ENCODE measurements at regions not wholly inside any gene's neighbourhood (a gene's known extent, or its start where the extent isn't known, plus 50 kb on each side); places are given as distances from the start of the nearest gene placed in this dataset.
"Not testable (repeated sequence)": the region's sequence is repeated elsewhere in the genome, so short reads cannot be mapped to it uniquely, and the experiment has no call there.

GRCh38 chr20:55135923-55136322, 660.5 kb downstream of the DOK5 start:
- no peak for TF ChIP-seq CTCF (IDR thresholded peaks at IDR 0.05)
- no peaks in the 10 kb centered on the region for H3K27me3 ChIP-seq (replicated peaks; ENCODE audit: insufficient read depth)
- no peak overlapping the region for H3K4me3 ChIP-seq
- no peaks in the 10 kb centered on the region for H3K4me1 ChIP-seq (ENCODE audit: control insufficient read depth in 1 of 2, low read depth in 2 of 2)
- H3K9me3 ChIP-seq: no peaks in the 10 kb centered on the region
- no peak overlapping the region for H3K27ac ChIP-seq
- DNase-seq (ENCODE audit: low spot score) (no peak), ATAC-seq (ENCODE audit: insufficient number of reproducible peaks, low FRiP score, low read depth) (no peak)
- no peaks in the 10 kb centered on the region for H3K36me3 ChIP-seq

GRCh38 chr20:55132523-55132922, 657.1 kb downstream of the DOK5 start:
- DNase-seq (ENCODE audit: low spot score) (no peak), ATAC-seq (ENCODE audit: insufficient number of reproducible peaks, low FRiP score, low read depth) (no peak)
- H3K27me3 ChIP-seq (replicated peaks; ENCODE audit: insufficient read depth): no peaks in the 10 kb centered on the region
- no peak overlapping the region for H3K27ac ChIP-seq
- no peaks in the 10 kb centered on the region for H3K4me1 ChIP-seq (ENCODE audit: control insufficient read depth in 1 of 2, low read depth in 2 of 2)
- TF ChIP-seq CTCF (IDR thresholded peaks at IDR 0.05): no peak
- no peaks in the 10 kb centered on the region for H3K9me3 ChIP-seq
- H3K36me3 ChIP-seq: no peaks in the 10 kb centered on the region
- no peak overlapping the region for H3K4me3 ChIP-seq

GRCh38 chr20:55117577-55117976, 642.2 kb downstream of the DOK5 start:
- DNase-seq (ENCODE audit: low spot score); H3K27ac ChIP-seq; H3K27me3 ChIP-seq (replicated peaks; ENCODE audit: insufficient read depth); ATAC-seq (ENCODE audit: insufficient number of reproducible peaks, low FRiP score, low read depth); H3K9me3 ChIP-seq; H3K36me3 ChIP-seq; H3K4me3 ChIP-seq; H3K4me1 ChIP-seq (ENCODE audit: control insufficient read depth in 1 of 2, low read depth in 2 of 2): not testable (repeated sequence)

- no peaks in the 10 kb centered on the region for H3K27me3 ChIP-seq (replicated peaks; ENCODE audit: insufficient read depth)
- TF ChIP-seq CTCF (IDR thresholded peaks at IDR 0.05): no peak
- DNase-seq (ENCODE audit: low spot score): no peak
- no peak overlapping the region for H3K27ac ChIP-seq
- H3K9me3 ChIP-seq: no peaks in the 10 kb centered on the region
- ATAC-seq (ENCODE audit: insufficient number of reproducible peaks, low FRiP score, low read depth): no peak
- no peak overlapping the region for H3K4me3 ChIP-seq
- no peaks in the 10 kb centered on the region for H3K36me3 ChIP-seq
- H3K4me1 ChIP-seq (ENCODE audit: control insufficient read depth in 1 of 2, low read depth in 2 of 2): no peaks in the 10 kb centered on the region
These were observed 641.2 kb downstream of the DOK5 start for GRCh38 chr20:55116598-55116997.

- ATAC-seq (ENCODE audit: insufficient number of reproducible peaks, low FRiP score, low read depth): no peak
- no peak for DNase-seq (ENCODE audit: low spot score)
These were observed 627.8 kb downstream of the DOK5 start for GRCh38 chr20:55103188-55103587.

More at GRCh38 chr20:55103188-55103587, 627.8 kb downstream of the DOK5 start:
- H3K4me1 ChIP-seq (ENCODE audit: control insufficient read depth in 1 of 2, low read depth in 2 of 2): no peaks in the 10 kb centered on the region
- H3K27me3 ChIP-seq (replicated peaks; ENCODE audit: insufficient read depth): no peaks in the 10 kb centered on the region
- no peaks in the 10 kb centered on the region for H3K36me3 ChIP-seq
- no peaks in the 10 kb centered on the region for H3K9me3 ChIP-seq
- no peak overlapping the region for H3K27ac ChIP-seq
- H3K4me3 ChIP-seq: no peak overlapping the region
- TF ChIP-seq CTCF (IDR thresholded peaks at IDR 0.05): no peak
